OCI-LY3 (cell line): ENCODE measurements at regions not wholly inside any gene's neighbourhood (a gene's known extent, or its start where the extent isn't known, plus 50 kb on each side); places are given as distances from the start of the nearest gene placed in this dataset.

ENCODE experiments used
- EZH2phosphoT487 ChIP-seq: fragments of 200-600 bp; shearing (Covaris generic); IDR thresholded peaks from 2 replicates; pipeline ENCODE4 v1.6.1; 2018; ENCODE audit warnings: antibody characterized with exemption, mixed run types, low read depth
- TF ChIP-seq, protein P1 (sequence below): fragments of 200-600, 300-600 bp; sonication (generic); IDR thresholded peaks from 2 replicates; pipeline ENCODE4 v1.5.1; 2014; ENCODE audit warnings: antibody characterized with exemption, low read length, low read depth

DNA sequence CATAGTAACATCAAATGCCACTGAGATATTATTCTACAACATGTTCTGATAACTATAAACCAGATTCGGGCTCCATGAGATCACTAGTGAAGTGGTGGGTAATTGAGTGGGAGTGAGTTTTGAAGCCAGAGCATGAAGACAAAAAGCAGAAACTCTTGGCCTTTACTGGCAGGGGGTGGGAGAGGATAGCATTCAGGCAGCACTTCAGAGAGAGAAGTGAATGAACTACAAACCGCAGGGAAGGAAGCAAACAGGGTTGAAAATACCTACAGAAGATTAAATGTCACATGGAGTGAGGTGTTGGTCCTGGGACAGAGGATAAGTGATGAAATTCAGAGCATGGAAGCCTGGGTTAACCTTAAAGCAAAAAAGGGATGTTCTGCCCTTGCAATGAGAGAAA, 250.0 kb downstream of the EPM2A start:
- TF ChIP-seq, protein P1, sequence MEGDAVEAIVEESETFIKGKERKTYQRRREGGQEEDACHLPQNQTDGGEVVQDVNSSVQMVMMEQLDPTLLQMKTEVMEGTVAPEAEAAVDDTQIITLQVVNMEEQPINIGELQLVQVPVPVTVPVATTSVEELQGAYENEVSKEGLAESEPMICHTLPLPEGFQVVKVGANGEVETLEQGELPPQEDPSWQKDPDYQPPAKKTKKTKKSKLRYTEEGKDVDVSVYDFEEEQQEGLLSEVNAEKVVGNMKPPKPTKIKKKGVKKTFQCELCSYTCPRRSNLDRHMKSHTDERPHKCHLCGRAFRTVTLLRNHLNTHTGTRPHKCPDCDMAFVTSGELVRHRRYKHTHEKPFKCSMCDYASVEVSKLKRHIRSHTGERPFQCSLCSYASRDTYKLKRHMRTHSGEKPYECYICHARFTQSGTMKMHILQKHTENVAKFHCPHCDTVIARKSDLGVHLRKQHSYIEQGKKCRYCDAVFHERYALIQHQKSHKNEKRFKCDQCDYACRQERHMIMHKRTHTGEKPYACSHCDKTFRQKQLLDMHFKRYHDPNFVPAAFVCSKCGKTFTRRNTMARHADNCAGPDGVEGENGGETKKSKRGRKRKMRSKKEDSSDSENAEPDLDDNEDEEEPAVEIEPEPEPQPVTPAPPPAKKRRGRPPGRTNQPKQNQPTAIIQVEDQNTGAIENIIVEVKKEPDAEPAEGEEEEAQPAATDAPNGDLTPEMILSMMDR: no peak
- no peak for TF ChIP-seq EZH2phosphoT487
